ENCODE measurements at regions not wholly inside any gene's neighbourhood (a gene's known extent, or its start where the extent isn't known, plus 50 kb on each side); places are given as distances from the start of the nearest gene placed in this dataset.
"Not testable (repeated sequence)": the region's sequence is repeated elsewhere in the genome, so short reads cannot be mapped to it uniquely, and the experiment has no call there.

- H3K4me3 ChIP-seq (ENCODE audit: control insufficient read depth, low read depth, low read length): no peak overlapping the region
- DNase-seq (ENCODE audit: low read depth): no peak
- no peak for TF ChIP-seq CTCF (conservative IDR thresholded peaks at IDR 0.05; ENCODE audit: control insufficient read depth, insufficient read depth, low read depth, low read length)
Observed at GRCh38 chr3:82596805-82597204, 835.4 kb upstream of the GBE1 start.

GRCh38 chr3:82595530-82595929, 834.1 kb upstream of the GBE1 start:
- TF ChIP-seq CTCF (conservative IDR thresholded peaks at IDR 0.05; ENCODE audit: control insufficient read depth, insufficient read depth, low read depth, low read length): no peak
- H3K4me3 ChIP-seq (ENCODE audit: control insufficient read depth, low read depth, low read length): no peak overlapping the region
- DNase-seq (ENCODE audit: low read depth): no peak

- no peak for TF ChIP-seq CTCF (conservative IDR thresholded peaks at IDR 0.05; ENCODE audit: control insufficient read depth, insufficient read depth, low read depth, low read length)
- no peak overlapping the region for H3K4me3 ChIP-seq (ENCODE audit: control insufficient read depth, low read depth, low read length)
- no peak for DNase-seq (ENCODE audit: low read depth)
Observed at GRCh38 chr3:82587174-82587573, 825.7 kb upstream of the GBE1 start.

DNA sequence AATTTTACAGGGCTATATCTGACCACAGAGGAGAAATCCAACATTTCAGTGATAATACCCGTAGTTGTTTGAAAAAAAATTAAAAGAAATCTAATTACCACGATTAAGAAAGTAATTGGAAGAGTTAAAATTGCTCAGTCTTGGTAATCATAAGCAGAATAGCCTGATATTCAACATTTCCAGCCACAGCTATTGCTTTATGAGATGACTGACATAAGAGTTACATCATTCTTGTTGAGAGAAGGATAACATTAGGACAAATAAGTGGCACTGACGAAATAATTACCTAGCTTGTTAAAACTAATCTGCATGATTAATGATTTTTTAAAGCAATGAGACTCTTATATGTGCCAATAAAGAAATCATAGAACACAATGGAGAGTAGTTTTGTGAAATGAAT, 825.0 kb upstream of the GBE1 start:
- no peak for DNase-seq (ENCODE audit: low read depth)
- no peak overlapping the region for H3K4me3 ChIP-seq (ENCODE audit: control insufficient read depth, low read depth, low read length)
- TF ChIP-seq CTCF (conservative IDR thresholded peaks at IDR 0.05; ENCODE audit: control insufficient read depth, insufficient read depth, low read depth, low read length): no peak

DNA sequence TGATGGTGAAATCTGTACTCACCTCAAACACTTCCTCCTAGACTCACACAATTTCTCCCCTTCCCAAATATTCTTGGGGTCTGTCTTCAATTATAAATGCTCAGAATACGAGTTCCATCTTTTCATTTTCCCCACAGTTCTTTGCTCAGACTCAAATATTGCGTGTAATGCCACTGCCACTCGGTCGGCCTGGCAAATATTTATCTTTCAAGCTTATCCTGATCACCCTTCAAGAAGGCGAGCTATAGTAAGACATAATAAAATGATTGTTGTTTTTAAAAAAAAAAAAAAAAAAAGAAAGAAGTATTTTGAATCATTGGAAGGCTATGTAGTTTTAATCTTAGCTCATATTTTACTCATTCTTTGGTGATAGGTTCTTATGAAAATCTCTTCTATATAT, 824.6 kb upstream of the GBE1 start:
- not testable (repeated sequence) for H3K4me3 ChIP-seq (ENCODE audit: control insufficient read depth, low read depth, low read length); DNase-seq (ENCODE audit: low read depth)

- DNase-seq (ENCODE audit: low read depth); H3K4me3 ChIP-seq (ENCODE audit: control insufficient read depth, low read depth, low read length): not testable (repeated sequence)
Observed at GRCh38 chr3:82585591-82585990, 824.1 kb upstream of the GBE1 start.

DNA sequence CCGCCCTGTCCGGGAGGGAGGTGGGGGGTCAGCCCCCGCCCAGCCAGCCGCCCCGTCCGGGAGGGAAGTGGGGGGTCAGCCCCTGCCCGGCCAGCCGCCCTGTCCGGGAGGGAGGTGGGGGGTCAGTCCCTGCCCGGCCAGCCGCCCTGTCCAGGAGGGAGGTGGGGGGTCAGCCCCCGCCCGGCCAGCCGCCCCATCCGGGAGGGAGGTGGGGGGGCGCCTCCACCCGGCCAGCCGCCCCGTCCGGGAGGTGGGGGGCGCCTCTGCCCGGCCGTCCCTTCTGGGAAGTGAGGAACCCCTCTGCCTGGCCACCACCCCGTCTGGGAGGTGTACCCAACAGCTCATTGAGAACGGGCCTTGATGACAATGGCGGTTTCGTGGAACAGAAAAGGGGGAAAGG, 823.4 kb upstream of the GBE1 start:
- not testable (repeated sequence) for H3K4me3 ChIP-seq (ENCODE audit: control insufficient read depth, low read depth, low read length); DNase-seq (ENCODE audit: low read depth)

DNA sequence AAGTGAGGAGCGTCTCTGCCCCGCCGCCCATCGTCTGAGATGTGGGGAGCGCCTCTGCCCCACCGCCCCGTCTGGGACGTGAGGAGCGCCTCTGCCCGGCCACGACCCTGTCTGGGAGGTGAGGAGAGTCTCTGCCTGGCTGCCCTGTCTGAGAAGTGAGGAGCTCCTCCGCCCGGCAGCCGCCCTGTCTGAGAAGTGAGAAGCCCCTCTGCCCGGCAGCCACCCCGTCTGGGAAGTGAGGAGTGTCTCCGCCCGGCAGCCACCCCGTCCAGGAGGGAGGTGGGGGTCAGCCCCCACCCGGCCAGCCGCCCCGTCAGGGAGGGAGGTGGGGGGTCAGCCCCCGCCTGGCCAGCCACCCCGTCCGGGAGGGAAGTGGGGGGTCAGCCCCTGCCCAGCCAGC, 823.0 kb upstream of the GBE1 start:
- not testable (repeated sequence) for DNase-seq (ENCODE audit: low read depth); H3K4me3 ChIP-seq (ENCODE audit: control insufficient read depth, low read depth, low read length)

DNA sequence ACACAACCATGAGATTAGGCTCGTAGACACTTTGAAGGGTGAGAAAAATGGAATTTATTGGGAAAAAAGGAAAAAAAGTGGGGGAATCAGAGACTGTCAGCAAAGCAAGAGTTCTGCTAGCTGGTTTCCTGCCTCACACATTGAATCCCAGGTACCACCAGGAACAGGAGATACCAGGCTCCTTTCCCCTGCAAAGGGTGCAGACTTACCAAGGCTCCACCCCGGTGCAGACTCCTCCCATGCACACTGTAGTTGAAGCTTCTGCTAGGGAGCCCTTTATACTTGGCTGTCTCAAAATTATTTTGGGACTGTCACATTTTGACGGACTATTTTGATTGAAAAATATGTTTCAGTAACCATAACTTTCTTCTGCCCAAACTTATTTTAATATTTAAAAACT, 819.9 kb upstream of the GBE1 start:
- no peak for DNase-seq (ENCODE audit: low read depth)
- H3K4me3 ChIP-seq (ENCODE audit: control insufficient read depth, low read depth, low read length): no peak overlapping the region
- no peak for TF ChIP-seq CTCF (conservative IDR thresholded peaks at IDR 0.05; ENCODE audit: control insufficient read depth, insufficient read depth, low read depth, low read length)

Measured in fibroblast of mammary gland (primary cell).